NB4 (cell line): ENCODE measurements at regions not wholly inside any gene's neighbourhood (a gene's known extent, or its start where the extent isn't known, plus 50 kb on each side); places are given as distances from the start of the nearest gene placed in this dataset.

Experiments used
- CTCF ChIP-seq: IDR thresholded peaks from one replicate; pipeline ENCODE4 v1.5.1; 2012; ENCODE audit warnings: low read depth, low read length
- POLR2A ChIP-seq: IDR thresholded peaks from 2 replicates; pipeline ENCODE4 v1.6.1; 2011; ENCODE audit warnings: mild to moderate bottlenecking; ENCODE audit not compliant: insufficient read length; ENCODE audit errors: extremely low read depth

GRCh38 chr2:228408529-228409227 lies 227.2 kb upstream of the SPHKAP start:
- no peak for TF ChIP-seq CTCF
- TF ChIP-seq POLR2A = no peak
